IMR-90 (cell line): ENCODE measurements at regions not wholly inside any gene's neighbourhood (a gene's known extent, or its start where the extent isn't known, plus 50 kb on each side); places are given as distances from the start of the nearest gene placed in this dataset.

Source experiments
- ATAC-seq: fragments of 200-7000 bp; cut with Tn5 transposase; 2 replicates; pipeline ENCODE4 v1.9.1; 2020; ENCODE audit warnings: low read depth, mild to moderate bottlenecking, moderate library complexity
- BruUV-seq: library from RNA; stranded (reverse); fragments of 400-500 nt; replicated peaks from 2 replicates; lab custom pipeline; 2021; lab: Mats Ljungman, UMichigan
- CTCF ChIA-PET: fragments of 300-600 bp; formaldehyde crosslinking; extraction: SDS; loops from one replicate; lab custom pipeline; 2021; ENCODE audit warnings: antibody characterized with exemption; lab: Yijun Ruan, JAX
- POLR2A ChIA-PET: fragments of 300-600 bp; sonication (Branson Sonifier 250); formaldehyde crosslinking; loops from one replicate; lab custom pipeline; 2022; ENCODE audit warnings: antibody characterized with exemption; ENCODE audit not compliant: unreplicated experiment; lab: Charles Lee
- DNase-seq: peaks from one replicate; pipeline ENCODE4 v3.0.0; 2013
- H2AFZ ChIP-seq: replicated peaks from 2 replicates; pipeline ENCODE3; 2013; ENCODE audit warnings: low read length, mild to moderate bottlenecking; ENCODE audit not compliant: poor library complexity
- H2AK5ac ChIP-seq: 2 replicates; pipeline ENCODE4 v1.6.1; 2013; ENCODE audit warnings: low read depth, low read length, inconsistent platforms
- H2AK9ac ChIP-seq: replicated peaks from 2 replicates; pipeline ENCODE3; 2013; ENCODE audit warnings: mild to moderate bottlenecking, low read depth, low read length, moderate library complexity; ENCODE audit not compliant: poor library complexity
- H2BK120ac ChIP-seq: 2 replicates; pipeline ENCODE4 v1.6.1; 2013; ENCODE audit warnings: low read depth, low read length, inconsistent platforms
- H2BK15ac ChIP-seq: 3 replicates; pipeline ENCODE4 v1.6.1; 2013; ENCODE audit warnings: low read depth, low read length, inconsistent platforms
- H2BK20ac ChIP-seq: 2 replicates; pipeline ENCODE4 v1.6.1; 2013; ENCODE audit warnings: low read depth, mild to moderate bottlenecking, inconsistent platforms, low read length, moderate library complexity
- H2BK5ac ChIP-seq: 2 replicates; pipeline ENCODE4 v1.6.1; 2013; ENCODE audit warnings: mild to moderate bottlenecking, low read depth, low read length, inconsistent platforms; ENCODE audit not compliant: poor library complexity, severe bottlenecking
- H3K14ac ChIP-seq: replicated peaks from 2 replicates; pipeline ENCODE4 v1.6.1; 2013; ENCODE audit warnings: low read depth, low read length, inconsistent platforms
- H3K18ac ChIP-seq: 2 replicates; pipeline ENCODE4 v1.6.1; 2013; ENCODE audit warnings: low read depth, low read length, control low read depth
- H3K23ac ChIP-seq: 2 replicates; pipeline ENCODE4 v1.6.1; 2013; ENCODE audit warnings: low read depth, low read length, inconsistent platforms
- H3K27ac ChIP-seq: 2 replicates; pipeline ENCODE4 v1.5.1; 2013; ENCODE audit warnings: mild to moderate bottlenecking, control low read depth, low read length; ENCODE audit not compliant: insufficient read depth
- H3K27me3 ChIP-seq: 2 replicates; pipeline ENCODE4 v1.6.1; 2013; ENCODE audit warnings: low read length; ENCODE audit not compliant: control insufficient read depth, insufficient read depth
- H3K36me3 ChIP-seq: 2 replicates; pipeline ENCODE4 v1.6.1; 2013; ENCODE audit warnings: low read length, mixed read lengths; ENCODE audit not compliant: control insufficient read depth, insufficient read depth
- H3K4ac ChIP-seq: 2 replicates; pipeline ENCODE4 v1.6.1; 2013; ENCODE audit warnings: low read depth, low read length, inconsistent platforms
- H3K4me1 ChIP-seq: 2 replicates; pipeline ENCODE4 v1.6.1; 2013; ENCODE audit warnings: low read length, mixed read lengths; ENCODE audit not compliant: control insufficient read depth, insufficient read depth
- H3K4me2 ChIP-seq: 2 replicates; pipeline ENCODE4 v1.6.1; 2013; ENCODE audit warnings: low read depth, mild to moderate bottlenecking, control low read depth, low read length, moderate library complexity
- H3K4me3 ChIP-seq: 2 replicates; pipeline ENCODE4 v1.5.1; 2013; ENCODE audit warnings: low read depth, mild to moderate bottlenecking, control low read depth, low read length, moderate library complexity; ENCODE audit not compliant: insufficient read depth
- H3K56ac ChIP-seq: 2 replicates; pipeline ENCODE4 v1.6.1; 2013; ENCODE audit warnings: low read length, inconsistent platforms; ENCODE audit not compliant: insufficient read depth; ENCODE audit errors: extremely low read depth
- H3K79me1 ChIP-seq, 2 experiments: 2 replicates each; pipeline ENCODE4 v1.6.1; 2013; ENCODE audit warnings: low read length in 2 of 2, inconsistent platforms in 1 of 2, low read depth in 1 of 2
- H3K9ac ChIP-seq: 2 replicates; pipeline ENCODE4 v1.6.1; 2013; ENCODE audit warnings: low read depth, low read length, control low read depth
- H3K9me1 ChIP-seq: 2 replicates; pipeline ENCODE4 v1.6.1; 2013; ENCODE audit warnings: low read length, inconsistent platforms; ENCODE audit not compliant: insufficient read depth
- H3K9me3 ChIP-seq: 2 replicates; pipeline ENCODE4 v1.6.1; 2013; ENCODE audit warnings: low read length; ENCODE audit not compliant: control insufficient read depth, insufficient read depth
- H4K20me1 ChIP-seq: 2 replicates; pipeline ENCODE4 v1.6.1; 2013; ENCODE audit warnings: low read length, inconsistent platforms; ENCODE audit not compliant: insufficient read depth
- H4K5ac ChIP-seq: 2 replicates; pipeline ENCODE4 v1.6.1; 2013; ENCODE audit warnings: mild to moderate bottlenecking, low read depth, low read length, control low read depth
- H4K8ac ChIP-seq, 2 experiments: 2 replicates each; pipeline ENCODE4 v1.6.1; 2013; ENCODE audit warnings: low read depth in 2 of 2, low read length in 2 of 2, control low read depth in 1 of 2, inconsistent platforms in 1 of 2
- H4K91ac ChIP-seq: 2 replicates; pipeline ENCODE4 v1.6.1; 2013; ENCODE audit warnings: low read depth, low read length, inconsistent platforms; ENCODE audit not compliant: insufficient read depth
- BHLHE40 ChIP-seq: fragments of 150-350 bp; IDR thresholded peaks from 2 replicates; pipeline ENCODE4 v1.6.1; 2016; ENCODE audit warnings: mild to moderate bottlenecking, low read depth, low read length
- CEBPB ChIP-seq: IDR thresholded peaks from 2 replicates; pipeline ENCODE4 v1.6.1; 2012; ENCODE audit warnings: low read depth, low read length, improper control_type of control experiment
- CHD1 ChIP-seq: IDR thresholded peaks from 2 replicates; pipeline ENCODE4 v1.6.1; 2012; ENCODE audit warnings: low read depth, low read length, improper control_type of control experiment
- FOS ChIP-seq: fragments of 150-350 bp; IDR thresholded peaks from 2 replicates; pipeline ENCODE4 v1.6.1; 2016; ENCODE audit warnings: low read depth, low read length
- MAFK ChIP-seq: IDR thresholded peaks from 2 replicates; pipeline ENCODE4 v1.6.1; 2012; ENCODE audit warnings: low read depth, low read length, improper control_type of control experiment
- MXI1 ChIP-seq: IDR thresholded peaks from 2 replicates; pipeline ENCODE4 v1.6.1; 2012; ENCODE audit warnings: low read depth, mild to moderate bottlenecking, low read length, moderate library complexity, borderline replicate concordance
- NFE2L2 ChIP-seq: fragments of 150-350 bp; IDR thresholded peaks from 2 replicates; pipeline ENCODE4 v1.6.1; 2016; ENCODE audit warnings: low read depth, mild to moderate bottlenecking, low read length
- POLR2A ChIP-seq: IDR thresholded peaks from 2 replicates; pipeline ENCODE4 v1.6.1; 2012; ENCODE audit warnings: mild to moderate bottlenecking, low read depth, low read length
- RAD21 ChIP-seq: IDR thresholded peaks from 2 replicates; pipeline ENCODE4 v1.6.1; 2012; ENCODE audit warnings: low read length, improper control_type of control experiment
- RCOR1 ChIP-seq: IDR thresholded peaks from 2 replicates; pipeline ENCODE4 v1.6.1; 2012; ENCODE audit warnings: mild to moderate bottlenecking, low read length, improper control_type of control experiment; ENCODE audit not compliant: insufficient replicate concordance
- RFX5 ChIP-seq: IDR thresholded peaks from 2 replicates; pipeline ENCODE4 v1.8.0; 2012; ENCODE audit warnings: low read depth, mild to moderate bottlenecking, low read length, moderate library complexity
- SMC3 ChIP-seq: fragments of 150-350 bp; IDR thresholded peaks from 2 replicates; pipeline ENCODE4 v1.6.1; 2016; ENCODE audit warnings: low read depth, mild to moderate bottlenecking, antibody characterized with exemption, low read length, moderate library complexity
- WGBS, 2 experiments: methylation state at CpG; one replicate each; pipeline versions ENCODE4 v1.1.5 to v1.1.7; 2013; ENCODE audit warnings: missing lambda C conversion rate in 2 of 2; ENCODE audit not compliant: insufficient read length in 1 of 2; ENCODE audit errors: extremely low coverage in 2 of 2; 5-methylcytosine and 5-hydroxymethylcytosine counted together
- dilution Hi-C: fragments of 300-500 bp; cut with HindIII; formaldehyde crosslinking; loops from one replicate; pipeline ENCODE4 v1.14.3; 2018; ENCODE audit warnings: low sequenced_read_pairs; ENCODE audit not compliant: unreplicated experiment
- in situ Hi-C: fragments of 300-500 bp; cut with MboI; formaldehyde crosslinking; loops from 3 replicates; pipeline ENCODE4 v1.14.3; 2019; ENCODE audit warnings: low sequenced_read_pairs, inconsistent platforms, mixed read lengths
- intact Hi-C: fragments of 100-400 bp; cut with micrococcal nuclease; formaldehyde crosslinking; loops from 2 replicates; pipeline ENCODE4 v1.10.0; 2022
- TF ChIP-seq, protein P1 (sequence below): fragments of 150-350 bp; IDR thresholded peaks from 2 replicates; pipeline ENCODE4 v1.6.1; 2017; ENCODE audit warnings: mild to moderate bottlenecking, antibody characterized with exemption, low read length, low read depth
- TF ChIP-seq, protein P2 (sequence below): fragments of 150-350 bp; IDR thresholded peaks from 2 replicates; pipeline ENCODE4 v1.6.1; 2016; ENCODE audit warnings: low read depth, mild to moderate bottlenecking, low read length, moderate library complexity, borderline replicate concordance
- TF ChIP-seq, protein P3 (sequence below): conservative IDR thresholded peaks from 2 replicates; pipeline ENCODE4 v1.5.1; 2012; ENCODE audit warnings: mild to moderate bottlenecking, low read depth, low read length, improper control_type of control experiment

DNA sequence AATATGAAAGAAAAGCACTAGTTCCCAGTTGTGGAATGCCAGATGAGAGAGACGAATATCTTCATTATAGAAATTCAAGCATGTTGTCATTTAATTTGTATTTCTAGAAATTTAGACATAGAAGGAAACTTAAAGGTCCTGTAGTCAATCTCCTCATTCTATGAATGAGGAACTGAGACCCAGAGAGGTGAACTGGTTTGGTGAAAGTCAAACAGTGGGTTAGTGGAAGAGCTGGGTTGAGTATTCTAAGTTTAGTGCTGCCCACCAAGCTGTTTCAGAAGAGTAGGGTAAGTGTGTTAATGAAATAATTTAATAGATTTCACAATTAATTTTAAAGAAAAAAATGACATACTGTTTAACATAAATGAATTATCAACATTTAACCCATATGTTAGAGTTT is 655.2 kb downstream of the FAM133A start:
- no peak overlapping the region for H4K5ac ChIP-seq
- no peak overlapping the region for H3K18ac ChIP-seq
- no peak overlapping the region for H2BK15ac ChIP-seq
- H3K56ac ChIP-seq = no peak overlapping the region
- no peak overlapping the region for H2BK20ac ChIP-seq
- DNase-seq (no peak), ATAC-seq (no peak)
- no peak overlapping the region for H2BK120ac ChIP-seq
- dilution Hi-C loops = no loop called here
- no peak overlapping the region for H4K8ac ChIP-seq
- H4K20me1 ChIP-seq = no peaks in the 10 kb centered on the region
- no CpG with 5 or more reads among the region's 1 CpG for WGBS, 2 experiments
- no peaks in the 10 kb centered on the region for H3K36me3 ChIP-seq
- no peaks in the 10 kb centered on the region for H3K79me1 ChIP-seq
- no peak overlapping the region for H2AK9ac ChIP-seq
- TF ChIP-seq RCOR1 = no peak
- TF ChIP-seq, protein P1, sequence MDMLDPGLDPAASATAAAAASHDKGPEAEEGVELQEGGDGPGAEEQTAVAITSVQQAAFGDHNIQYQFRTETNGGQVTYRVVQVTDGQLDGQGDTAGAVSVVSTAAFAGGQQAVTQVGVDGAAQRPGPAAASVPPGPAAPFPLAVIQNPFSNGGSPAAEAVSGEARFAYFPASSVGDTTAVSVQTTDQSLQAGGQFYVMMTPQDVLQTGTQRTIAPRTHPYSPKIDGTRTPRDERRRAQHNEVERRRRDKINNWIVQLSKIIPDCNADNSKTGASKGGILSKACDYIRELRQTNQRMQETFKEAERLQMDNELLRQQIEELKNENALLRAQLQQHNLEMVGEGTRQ = no peak
- no peak for TF ChIP-seq CHD1
- no peak for TF ChIP-seq SMC3
- TF ChIP-seq, protein P2, sequence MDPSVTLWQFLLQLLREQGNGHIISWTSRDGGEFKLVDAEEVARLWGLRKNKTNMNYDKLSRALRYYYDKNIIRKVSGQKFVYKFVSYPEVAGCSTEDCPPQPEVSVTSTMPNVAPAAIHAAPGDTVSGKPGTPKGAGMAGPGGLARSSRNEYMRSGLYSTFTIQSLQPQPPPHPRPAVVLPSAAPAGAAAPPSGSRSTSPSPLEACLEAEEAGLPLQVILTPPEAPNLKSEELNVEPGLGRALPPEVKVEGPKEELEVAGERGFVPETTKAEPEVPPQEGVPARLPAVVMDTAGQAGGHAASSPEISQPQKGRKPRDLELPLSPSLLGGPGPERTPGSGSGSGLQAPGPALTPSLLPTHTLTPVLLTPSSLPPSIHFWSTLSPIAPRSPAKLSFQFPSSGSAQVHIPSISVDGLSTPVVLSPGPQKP = no peak
- no peak for TF ChIP-seq CEBPB
- no peak for TF ChIP-seq POLR2A
- TF ChIP-seq MAFK = no peak
- TF ChIP-seq RFX5 = no peak
- TF ChIP-seq FOS = no peak
- no peak for TF ChIP-seq NFE2L2
- no peak for TF ChIP-seq RAD21
- no peak for TF ChIP-seq BHLHE40
- no peak for TF ChIP-seq MXI1
- TF ChIP-seq, protein P3, sequence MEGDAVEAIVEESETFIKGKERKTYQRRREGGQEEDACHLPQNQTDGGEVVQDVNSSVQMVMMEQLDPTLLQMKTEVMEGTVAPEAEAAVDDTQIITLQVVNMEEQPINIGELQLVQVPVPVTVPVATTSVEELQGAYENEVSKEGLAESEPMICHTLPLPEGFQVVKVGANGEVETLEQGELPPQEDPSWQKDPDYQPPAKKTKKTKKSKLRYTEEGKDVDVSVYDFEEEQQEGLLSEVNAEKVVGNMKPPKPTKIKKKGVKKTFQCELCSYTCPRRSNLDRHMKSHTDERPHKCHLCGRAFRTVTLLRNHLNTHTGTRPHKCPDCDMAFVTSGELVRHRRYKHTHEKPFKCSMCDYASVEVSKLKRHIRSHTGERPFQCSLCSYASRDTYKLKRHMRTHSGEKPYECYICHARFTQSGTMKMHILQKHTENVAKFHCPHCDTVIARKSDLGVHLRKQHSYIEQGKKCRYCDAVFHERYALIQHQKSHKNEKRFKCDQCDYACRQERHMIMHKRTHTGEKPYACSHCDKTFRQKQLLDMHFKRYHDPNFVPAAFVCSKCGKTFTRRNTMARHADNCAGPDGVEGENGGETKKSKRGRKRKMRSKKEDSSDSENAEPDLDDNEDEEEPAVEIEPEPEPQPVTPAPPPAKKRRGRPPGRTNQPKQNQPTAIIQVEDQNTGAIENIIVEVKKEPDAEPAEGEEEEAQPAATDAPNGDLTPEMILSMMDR = no peak
- no peak overlapping the region for H2AK5ac ChIP-seq
- no peaks in the 10 kb centered on the region for H3K9me3 ChIP-seq
- no peak overlapping the region for H3K14ac ChIP-seq
- no peak overlapping the region for H3K4ac ChIP-seq
- H3K27ac ChIP-seq = no peak overlapping the region
- no peak overlapping the region for H3K4me3 ChIP-seq
- no peak overlapping the region for H2AFZ ChIP-seq
- intact Hi-C loops = loop anchor here (10.0 kb wide), 1 partner anchor 916 kb away; no protein-coding TSS in a partner anchor
- no peaks in the 10 kb centered on the region for H3K9me1 ChIP-seq
- no peak overlapping the region for H3K23ac ChIP-seq
- POLR2A ChIA-PET = no interaction called here
- no peaks in the 10 kb centered on the region for H3K4me1 ChIP-seq
- H4K91ac ChIP-seq = no peak overlapping the region
- BruUV-seq = no TSS peak
- CTCF ChIA-PET = no interaction called here
- in situ Hi-C loops = no loop called here
- H3K4me2 ChIP-seq = no peak overlapping the region
- H2BK5ac ChIP-seq = no peak overlapping the region
- no peak overlapping the region for H3K9ac ChIP-seq
- no peaks in the 10 kb centered on the region for H3K27me3 ChIP-seq
